NCI-H748 (cell line): ENCODE measurements at regions not wholly inside any gene's neighbourhood (a gene's known extent, or its start where the extent isn't known, plus 50 kb on each side); places are given as distances from the start of the nearest gene placed in this dataset.

Experiments
- DNase-seq: peaks from one replicate; lab custom pipeline; 2025; ENCODE audit not compliant: unreplicated experiment; lab: John Stamatoyannopoulos, UW

DNA sequence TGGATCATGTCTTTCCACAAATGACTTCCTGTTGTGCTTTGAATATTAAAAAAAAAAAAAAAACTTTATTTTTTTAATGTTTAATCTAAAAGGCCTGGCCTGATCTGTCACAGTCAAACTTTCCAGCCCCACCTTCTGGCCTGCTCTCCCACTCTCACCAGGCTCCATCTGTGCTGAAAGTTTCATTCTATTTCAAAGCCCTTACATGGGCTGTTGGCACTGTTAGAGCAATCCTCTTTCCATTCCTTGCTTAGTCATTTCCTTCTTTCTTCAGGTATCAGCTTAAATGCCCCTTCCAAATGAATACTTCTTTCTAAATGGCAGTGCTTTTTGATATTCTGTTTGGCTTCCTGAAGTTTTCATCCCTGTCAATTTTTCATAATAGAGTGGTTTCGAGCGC lies 1104.8 kb upstream of the C9orf72 start:
- DNase-seq: no peak

- no peak for DNase-seq
Observed at GRCh38 chr9:28688172-28688571, 1114.9 kb upstream of the C9orf72 start.

DNA sequence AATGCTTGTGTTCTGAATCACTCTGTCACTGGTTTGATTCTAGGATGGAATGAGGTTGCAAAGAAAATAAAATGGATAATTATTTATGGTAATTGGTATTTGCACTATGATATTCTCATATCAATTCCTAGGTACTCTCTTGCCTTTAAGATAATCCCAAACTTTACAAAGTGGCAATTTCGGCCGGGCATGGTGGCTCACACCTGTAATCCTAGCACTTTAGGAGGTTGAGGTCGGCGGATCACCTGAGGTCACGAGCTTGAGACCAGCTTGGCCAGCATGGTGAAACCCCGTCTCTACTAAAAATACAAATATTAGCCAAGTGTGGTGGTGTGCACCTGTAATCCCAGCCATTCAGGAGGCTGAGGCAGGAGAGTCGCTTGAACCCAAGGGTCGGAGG lies 1118.7 kb upstream of the C9orf72 start:
- no peak for DNase-seq

DNA sequence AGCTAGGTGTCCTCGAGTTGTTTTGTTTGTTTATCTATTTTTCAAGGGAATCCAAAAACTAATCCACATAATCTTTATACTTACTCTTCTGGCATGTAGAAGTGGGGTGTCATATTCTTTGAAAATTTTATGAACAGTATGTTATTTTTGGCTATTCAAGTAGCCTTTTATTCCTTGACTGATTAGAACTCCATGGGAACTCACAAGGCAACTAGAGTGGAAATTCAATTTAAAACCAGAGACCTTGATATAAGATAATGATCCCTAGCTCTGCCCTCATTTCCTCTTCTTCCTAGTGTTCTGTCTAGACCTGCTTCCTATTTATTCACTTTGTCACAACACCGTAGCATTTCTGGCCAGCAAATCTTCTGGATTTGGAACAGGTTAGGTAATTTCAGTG lies 1123.7 kb upstream of the C9orf72 start:
- no peak for DNase-seq

DNA sequence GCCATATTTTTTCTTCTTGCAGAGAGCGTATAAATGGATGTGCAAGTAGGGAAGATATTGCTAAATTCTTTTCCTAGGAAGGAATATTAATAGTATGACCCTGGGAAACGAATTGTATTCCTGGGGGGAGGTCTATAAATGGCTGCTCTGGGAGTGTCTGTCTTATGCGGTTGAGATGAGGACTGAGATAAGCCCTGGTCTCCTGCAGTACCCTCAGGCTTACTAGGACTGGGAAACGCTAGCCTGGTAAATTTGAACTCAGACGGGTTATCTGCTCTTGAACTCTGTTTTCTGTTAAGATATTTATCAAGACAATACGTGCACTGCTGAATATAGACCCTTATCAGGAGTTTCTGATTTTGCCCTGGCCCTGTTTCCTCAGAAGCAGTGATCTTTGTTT lies 1126.4 kb upstream of the C9orf72 start:
- DNase-seq: no peak

DNA sequence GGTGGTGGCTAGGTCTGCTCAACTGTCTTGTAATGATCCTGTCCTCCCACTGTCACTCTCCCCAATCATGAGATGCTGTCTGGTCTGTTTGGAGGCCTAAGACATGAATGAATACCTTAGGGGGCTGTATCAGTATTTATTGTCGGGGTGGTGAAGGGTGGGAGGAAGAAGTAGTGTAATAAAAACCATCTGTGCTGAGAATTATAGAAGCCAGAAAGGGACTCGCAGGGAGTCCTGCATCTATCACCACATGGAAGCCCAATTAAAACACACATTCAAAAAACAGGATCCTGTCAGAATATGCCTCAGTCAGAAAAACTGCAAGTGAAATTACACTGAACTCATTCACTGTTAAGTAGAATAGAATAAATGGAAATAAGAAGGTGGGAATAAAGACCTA lies 1134.3 kb upstream of the C9orf72 start:
- no peak for DNase-seq

GRCh38 chr9:28714188-28714587 lies 1140.9 kb upstream of the C9orf72 start:
- DNase-seq: no peak

- no peak for DNase-seq
Observed at GRCh38 chr9:28718226-28718625, 1144.9 kb upstream of the C9orf72 start.

GRCh38 chr9:28720746-28721145 lies 1147.5 kb upstream of the C9orf72 start:
- DNase-seq: no peak

DNA sequence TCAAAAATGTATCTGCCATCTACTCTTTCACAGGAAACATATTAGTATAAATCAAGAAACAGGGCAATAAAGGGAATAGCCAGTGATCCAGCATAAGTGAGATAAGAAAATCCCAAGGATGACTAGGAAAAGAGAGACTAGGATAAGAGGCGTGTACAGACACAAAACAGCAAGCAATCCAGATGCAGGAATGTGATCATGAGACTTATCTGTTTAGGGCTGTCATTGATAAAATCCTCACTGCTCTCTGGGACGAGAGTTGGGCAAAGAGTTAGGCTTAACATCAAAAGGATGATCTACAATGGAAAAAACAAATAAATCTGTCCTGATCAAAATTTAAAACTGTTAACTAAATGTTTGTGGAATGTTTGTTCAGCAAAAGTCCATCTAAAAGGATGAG lies 1156.8 kb upstream of the C9orf72 start:
- DNase-seq: no peak

GRCh38 chr9:28735738-28736342 lies 1162.6 kb upstream of the C9orf72 start:
- peak; percentile 33 for DNase-seq

DNA sequence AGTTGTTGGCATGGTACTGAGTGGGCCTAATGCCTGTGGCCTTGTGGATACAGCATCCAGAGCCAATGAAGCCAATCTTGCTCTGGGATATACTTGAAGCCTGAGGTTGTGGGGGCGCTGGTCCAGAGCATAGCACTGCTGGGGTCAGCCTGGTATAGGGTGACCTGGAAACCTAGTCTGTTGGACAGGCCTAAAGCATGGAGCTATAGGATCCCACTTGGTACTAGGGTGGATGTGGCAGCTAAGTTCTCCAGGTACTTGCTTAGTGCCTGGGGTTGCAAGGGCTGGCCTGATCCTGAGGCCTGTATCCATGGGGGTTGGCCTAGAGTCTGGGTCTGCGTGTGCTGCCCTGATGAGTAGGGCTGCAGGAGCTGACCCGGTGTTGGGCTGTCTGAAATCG lies 1168.2 kb upstream of the C9orf72 start:
- DNase-seq: no peak

GRCh38 chr9:28747351-28747985 lies 1174.2 kb upstream of the C9orf72 start:
- no peak for DNase-seq

GRCh38 chr9:28750136-28750535 lies 1176.9 kb upstream of the C9orf72 start:
- DNase-seq: no peak

DNA sequence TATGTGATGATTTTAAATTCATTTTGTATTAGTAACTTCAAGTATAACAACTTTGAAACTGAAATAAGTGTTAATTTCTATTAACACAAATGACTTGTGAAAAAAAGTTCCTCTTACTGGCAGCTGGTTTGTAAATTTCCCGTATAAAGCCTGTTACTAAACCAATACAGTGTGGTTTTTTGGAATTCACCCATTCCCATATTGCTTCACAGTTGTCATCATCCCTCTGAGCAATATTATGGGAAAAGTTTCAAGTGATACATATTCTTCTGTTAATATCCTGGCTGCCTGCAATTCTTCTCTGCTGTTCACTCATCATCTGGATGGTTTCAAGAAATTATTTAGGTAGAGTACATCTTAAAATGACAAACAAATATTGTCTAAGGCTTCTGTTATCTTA lies 1185.1 kb upstream of the C9orf72 start:
- DNase-seq: no peak

GRCh38 chr9:28758971-28759370 lies 1185.7 kb upstream of the C9orf72 start:
- DNase-seq: no peak

DNA sequence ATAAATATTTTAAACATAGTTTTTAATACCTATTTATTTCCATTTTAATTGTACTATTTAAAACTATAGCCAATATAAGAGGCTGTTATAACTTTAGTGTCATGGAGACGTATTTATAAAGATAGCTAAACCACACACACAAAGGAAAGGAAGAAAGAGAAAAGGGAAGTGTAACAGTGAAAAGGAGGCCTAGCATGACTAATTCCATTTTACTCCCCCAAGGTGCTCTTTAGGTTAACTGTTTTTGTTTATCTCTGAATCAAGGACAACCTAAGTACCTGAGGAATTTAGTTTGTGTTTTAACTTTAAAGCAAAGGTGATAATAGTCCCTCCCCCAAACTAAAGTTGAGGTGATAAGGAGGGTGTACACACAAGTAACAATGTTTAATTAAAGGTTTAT lies 1188.9 kb upstream of the C9orf72 start:
- DNase-seq: no peak

- DNase-seq: no peak
Observed at GRCh38 chr9:28764532-28764931, 1191.3 kb upstream of the C9orf72 start.

- DNase-seq: no peak
Observed at GRCh38 chr9:28770226-28770625, 1196.9 kb upstream of the C9orf72 start.

DNA sequence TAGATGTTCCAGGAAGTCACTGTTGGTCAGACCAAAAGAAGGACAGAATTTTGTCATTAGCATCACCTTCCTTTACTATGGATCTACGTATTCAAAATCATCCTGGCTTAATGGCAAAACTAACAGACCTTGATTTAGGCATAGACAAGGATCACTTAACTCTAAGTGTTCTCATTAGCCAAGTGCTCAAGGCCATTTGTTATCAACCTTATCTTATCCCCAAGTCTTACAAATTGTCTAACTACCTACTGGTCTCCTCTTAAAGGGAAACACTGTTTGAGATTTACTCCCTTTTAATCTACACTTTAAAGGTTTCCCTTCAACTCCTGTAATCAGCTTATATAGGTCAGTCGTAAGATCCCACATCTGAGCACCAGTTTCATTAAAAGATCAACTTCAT lies 1197.5 kb upstream of the C9orf72 start:
- DNase-seq: no peak

- peak; percentile 70 for DNase-seq
Observed at GRCh38 chr9:28774433-28775235, 1201.4 kb upstream of the C9orf72 start.

DNA sequence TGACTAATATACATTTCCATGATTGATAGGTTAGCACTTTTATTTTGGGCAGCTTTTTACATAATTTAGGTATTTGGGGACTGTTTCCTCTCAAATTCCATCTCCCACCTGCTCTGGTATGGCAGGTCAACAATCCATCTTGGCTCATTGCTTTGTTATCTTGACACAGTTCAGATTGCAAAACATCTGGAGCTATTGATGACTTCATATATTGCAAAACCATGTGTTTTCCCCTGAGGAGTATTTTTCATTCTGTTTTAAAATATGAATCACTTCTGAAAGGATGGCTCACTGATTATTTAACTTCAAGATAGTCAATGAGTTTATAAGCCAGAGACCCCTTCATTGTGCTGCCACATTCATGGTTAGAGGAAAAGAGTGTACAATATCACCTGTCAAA lies 1206.0 kb upstream of the C9orf72 start:
- peak; percentile 43 for DNase-seq
